ENCODE measurements at regions not wholly inside any gene's neighbourhood (a gene's known extent, or its start where the extent isn't known, plus 50 kb on each side); places are given as distances from the start of the nearest gene placed in this dataset.
"Not testable (repeated sequence)": the region's sequence is repeated elsewhere in the genome, so short reads cannot be mapped to it uniquely, and the experiment has no call there.

GRCh38 chr3:27554706-27555105 lies 70.5 kb upstream of the SLC4A7 start:
- no peak for DNase-seq

- DNase-seq, result no peak
These were observed 69.8 kb upstream of the SLC4A7 start for GRCh38 chr3:27553886-27554540.

GRCh38 chr3:27552708-27553107 lies 68.5 kb upstream of the SLC4A7 start:
- not testable (repeated sequence) for DNase-seq

GRCh38 chr3:27551413-27551812 lies 67.2 kb upstream of the SLC4A7 start:
- DNase-seq, result not testable (repeated sequence)

GRCh38 chr3:27545061-27545460 lies 60.9 kb upstream of the SLC4A7 start:
- no peak for DNase-seq

GRCh38 chr3:27544372-27544865 lies 60.2 kb upstream of the SLC4A7 start:
- no peak for DNase-seq

GRCh38 chr3:27542476-27542875 lies 58.3 kb upstream of the SLC4A7 start:
- DNase-seq, result no peak

GRCh38 chr3:27540231-27540630 lies 56.0 kb upstream of the SLC4A7 start:
- no peak for DNase-seq

- DNase-seq, result no peak
These were observed 52.3 kb upstream of the SLC4A7 start for GRCh38 chr3:27536491-27536890.

GRCh38 chr3:27535809-27536392 lies 51.7 kb upstream of the SLC4A7 start:
- DNase-seq, result no peak

GRCh38 chr3:27533718-27534573 lies 49.8 kb upstream of the SLC4A7 start:
- no peak for DNase-seq
